ENCODE measurements at regions not wholly inside any gene's neighbourhood (a gene's known extent, or its start where the extent isn't known, plus 50 kb on each side); places are given as distances from the start of the nearest gene placed in this dataset.

DNA sequence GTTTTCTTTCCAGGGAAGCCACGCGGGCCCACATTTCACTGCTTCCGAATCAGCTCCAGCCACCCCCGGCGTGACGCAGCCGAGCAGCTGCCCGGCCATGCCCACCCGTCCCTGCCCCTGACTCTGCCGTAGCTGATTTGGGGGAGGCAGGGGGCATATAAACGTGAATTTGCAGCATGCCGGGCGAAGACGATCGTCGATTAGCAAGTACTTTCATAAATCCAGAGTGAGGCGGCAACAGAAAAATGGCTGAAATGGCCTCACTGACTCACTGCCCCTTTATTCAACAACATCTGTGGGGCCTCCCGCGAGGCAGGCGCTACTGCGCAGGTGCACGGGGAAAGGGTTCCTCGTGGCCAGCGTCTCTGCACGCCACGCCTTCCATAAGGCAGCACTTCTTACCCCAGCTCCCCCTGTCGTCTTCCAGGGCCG lies 118.0 kb downstream of the DLL1 start:
- no peak for DNase-seq (ENCODE audit: low spot score)
- Histone ChIP-seq H3K4me3 (ENCODE audit: low read depth, low read length, poor library complexity, severe bottlenecking) (no peak overlapping the region), H3K27me3 (replicated peaks; ENCODE audit: insufficient read depth, low read depth, low read length, poor library complexity) (no peaks in the 10 kb centered on the region), H3K9me3 (ENCODE audit: low read depth, low read length, poor library complexity, severe bottlenecking) (no peaks in the 10 kb centered on the region), H3K36me3 (ENCODE audit: insufficient read depth, low read length, poor library complexity, severe bottlenecking) (no peaks in the 10 kb centered on the region), H3K4me1 (ENCODE audit: insufficient read depth, low read length, poor library complexity, severe bottlenecking) (peaks cover 5% of the 10 kb centered on the region), H3K27ac (ENCODE audit: low read depth, low read length, poor library complexity, severe bottlenecking) (no peak overlapping the region)
- ChIA-PET POLR2A (ENCODE audit: low non-redundant PET) (no interaction called here), CTCF (no interaction called here)
- BruUV-seq (replicated peaks) = no TSS peak
- TF ChIP-seq EZH2 (IDR thresholded peaks at IDR 0.05; ENCODE audit: borderline replicate concordance, low read depth, low read length, poor library complexity, severe bottlenecking) = no peak
- intact Hi-C loops (cut with micrococcal nuclease; ENCODE audit: unreplicated experiment) = no loop called here

GRCh38 chr6:170172392-170172791 lies 118.5 kb downstream of the DLL1 start:
- H3K4me1 ChIP-seq (ENCODE audit: insufficient read depth, low read length, poor library complexity, severe bottlenecking) = peaks cover 5% of the 10 kb centered on the region
- POLR2A ChIA-PET (ENCODE audit: low non-redundant PET) = no interaction called here
- no peaks in the 10 kb centered on the region for H3K36me3 ChIP-seq (ENCODE audit: insufficient read depth, low read length, poor library complexity, severe bottlenecking)
- CTCF ChIA-PET = no interaction called here
- H3K4me3 ChIP-seq (ENCODE audit: low read depth, low read length, poor library complexity, severe bottlenecking) = no peak overlapping the region
- no TSS peak for BruUV-seq (replicated peaks)
- no peak for TF ChIP-seq CTCF (conservative IDR thresholded peaks at IDR 0.05; ENCODE audit: low read depth, low read length)
- no peak for TF ChIP-seq EZH2 (IDR thresholded peaks at IDR 0.05; ENCODE audit: borderline replicate concordance, low read depth, low read length, poor library complexity, severe bottlenecking)
- H3K9me3 ChIP-seq (ENCODE audit: low read depth, low read length, poor library complexity, severe bottlenecking) = no peaks in the 10 kb centered on the region
- H3K27me3 ChIP-seq (replicated peaks; ENCODE audit: insufficient read depth, low read depth, low read length, poor library complexity) = no peaks in the 10 kb centered on the region
- intact Hi-C loops (cut with micrococcal nuclease; ENCODE audit: unreplicated experiment) = no loop called here
- H3K27ac ChIP-seq (ENCODE audit: low read depth, low read length, poor library complexity, severe bottlenecking) = no peak overlapping the region
- DNase-seq (ENCODE audit: low spot score) = no peak

DNA sequence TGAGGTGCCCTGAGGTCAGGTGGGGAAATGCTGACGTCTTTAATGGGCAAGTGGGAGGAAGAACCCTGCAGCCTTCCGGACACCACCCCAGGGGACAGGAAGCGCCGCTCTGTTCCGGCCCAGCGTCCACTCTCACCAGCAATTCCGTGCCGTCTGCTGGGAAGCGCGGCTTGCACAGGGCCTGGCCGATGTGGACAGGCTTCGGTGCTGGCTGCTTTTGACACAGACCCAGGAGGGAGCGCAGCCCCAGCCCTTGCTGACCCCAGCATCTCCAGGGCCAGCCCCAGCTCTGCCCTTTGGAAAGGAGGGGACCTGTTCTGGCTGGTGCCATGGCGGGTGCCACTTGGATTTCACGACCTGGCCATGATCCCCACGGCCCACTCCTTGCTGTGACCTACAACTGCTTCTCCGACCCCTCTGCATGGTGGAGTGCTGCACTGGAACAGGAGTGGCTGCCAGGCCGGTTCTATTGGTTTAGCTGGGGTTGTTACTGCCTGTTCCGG lies 123.2 kb downstream of the DLL1 start:
- BruUV-seq (replicated peaks) = no TSS peak

More for the DNA sequence above, 123.2 kb downstream of the DLL1 start:
- intact Hi-C loops (cut with micrococcal nuclease; ENCODE audit: unreplicated experiment) = no loop called here
- no peak overlapping the region for H3K4me3 ChIP-seq (ENCODE audit: low read depth, low read length, poor library complexity, severe bottlenecking)
- H3K36me3 ChIP-seq (ENCODE audit: insufficient read depth, low read length, poor library complexity, severe bottlenecking) = no peaks in the 10 kb centered on the region
- no peak overlapping the region for H3K27ac ChIP-seq (ENCODE audit: low read depth, low read length, poor library complexity, severe bottlenecking)
- H3K27me3 ChIP-seq (replicated peaks; ENCODE audit: insufficient read depth, low read depth, low read length, poor library complexity) = no peaks in the 10 kb centered on the region
- ChIA-PET POLR2A (ENCODE audit: low non-redundant PET) (no interaction called here), CTCF (no interaction called here)
- no peaks in the 10 kb centered on the region for H3K9me3 ChIP-seq (ENCODE audit: low read depth, low read length, poor library complexity, severe bottlenecking)
- no peak for TF ChIP-seq EZH2 (IDR thresholded peaks at IDR 0.05; ENCODE audit: borderline replicate concordance, low read depth, low read length, poor library complexity, severe bottlenecking)
- no peak for TF ChIP-seq CTCF (conservative IDR thresholded peaks at IDR 0.05; ENCODE audit: low read depth, low read length)
- no peak for DNase-seq (ENCODE audit: low spot score)
- H3K4me1 ChIP-seq (ENCODE audit: insufficient read depth, low read length, poor library complexity, severe bottlenecking) = no peaks in the 10 kb centered on the region
